ENCODE measurements at regions not wholly inside any gene's neighbourhood (a gene's known extent, or its start where the extent isn't known, plus 50 kb on each side); places are given as distances from the start of the nearest gene placed in this dataset.

DNA sequence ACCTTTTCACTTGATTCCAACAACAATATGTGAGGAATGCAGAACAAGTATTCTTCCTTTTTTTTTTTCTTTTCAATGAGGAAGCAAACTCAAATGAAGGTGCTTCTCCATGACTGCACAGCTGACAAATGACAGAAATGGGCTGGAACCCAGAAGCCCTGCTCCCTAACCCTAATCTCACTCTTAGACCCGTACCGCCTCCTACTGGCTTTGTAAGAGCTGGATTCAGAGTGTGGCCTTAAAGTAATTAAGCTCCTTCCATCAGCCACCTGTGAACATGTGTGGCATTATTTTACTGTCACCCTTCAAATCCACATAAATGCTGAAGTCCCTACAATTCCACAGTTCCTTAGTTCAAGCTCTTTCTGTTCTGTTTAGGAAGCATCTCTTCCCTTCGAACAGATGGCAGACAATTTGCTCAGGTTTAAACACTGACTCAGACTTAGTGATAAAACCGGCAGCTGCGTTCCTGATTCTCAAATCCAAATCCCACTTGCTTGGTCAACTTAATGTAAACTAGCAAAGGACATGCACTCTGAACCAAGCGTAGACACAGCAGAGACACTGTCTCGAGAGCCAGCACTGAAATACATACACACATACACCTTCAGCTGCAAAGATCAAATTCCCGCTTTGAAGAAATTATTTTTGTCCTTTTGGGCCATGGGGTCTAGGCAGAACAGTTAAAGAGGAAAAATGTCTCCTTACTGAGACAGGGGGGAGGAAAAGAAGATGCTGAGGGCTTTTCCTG, 316.7 kb upstream of the TLE4 start:
- no peak overlapping the region for H3K4me2 ChIP-seq (replicated peaks; ENCODE audit: extremely low read depth, low read length, poor library complexity, severe bottlenecking)
- peak in 1 of 3 donors; percentile 16 for DNase-seq
- no peak overlapping the region for H2AFZ ChIP-seq (ENCODE audit: insufficient read depth, low read depth, low read length, poor library complexity, severe bottlenecking)
- Mint-ChIP-seq H3K4me3 (no peak overlapping the region), H3K4me1 (peaks cover 16% of the 10 kb centered on the region), H3K9me3 (no peaks in the 10 kb centered on the region), H3K36me3 (no peaks in the 10 kb centered on the region), H3K27ac (no peak overlapping the region), H3K27me3 (ENCODE audit: low read depth in 3 of 3) (no peaks in the 10 kb centered on the region)
- peaks cover 35 to 37% of the 10 kb centered on the region in 2 donors for H3K4me1 ChIP-seq (ENCODE audit: control insufficient read depth in 1 of 2, insufficient read depth in 2 of 2, low read length in 2 of 2)
- no peak overlapping the region for H3K27ac ChIP-seq (ENCODE audit: low read depth in 1 of 2, low read length in 2 of 2)
- no peaks in the 10 kb centered on the region for H3K9me3 ChIP-seq (replicated peaks in 1 of 2; ENCODE audit: control insufficient read depth in 1 of 2, insufficient read depth in 1 of 2, low read length in 2 of 2)
- H3K9ac ChIP-seq (ENCODE audit: insufficient read depth, low read length, poor library complexity, severe bottlenecking) = no peak overlapping the region
- peaks cover 0 to 6% of the 10 kb centered on the region in 2 donors for H3K27me3 ChIP-seq (ENCODE audit: control insufficient read depth in 2 of 2, insufficient read depth in 2 of 2, low read length in 2 of 2)
- H3K4me3 ChIP-seq (replicated peaks in 1 of 3; ENCODE audit: low read depth in 2 of 3, low read length in 3 of 3) = no peak overlapping the region
- intact Hi-C loops (cut with micrococcal nuclease) = no loop called here
- H4K20me1 ChIP-seq (ENCODE audit: insufficient read depth, low read length) = no peaks in the 10 kb centered on the region
- 93% methylated on average over 4 of the region's 8 CpGs for WGBS (ENCODE audit: insufficient coverage)
- H3K36me3 ChIP-seq (replicated peaks in 1 of 2; ENCODE audit: control insufficient read depth in 1 of 2, insufficient read depth in 2 of 2, low read length in 2 of 2) = no peaks in the 10 kb centered on the region
- no peaks in the 10 kb centered on the region for H3K79me2 ChIP-seq (ENCODE audit: insufficient read depth, low read length)
- TF ChIP-seq, protein P1, sequence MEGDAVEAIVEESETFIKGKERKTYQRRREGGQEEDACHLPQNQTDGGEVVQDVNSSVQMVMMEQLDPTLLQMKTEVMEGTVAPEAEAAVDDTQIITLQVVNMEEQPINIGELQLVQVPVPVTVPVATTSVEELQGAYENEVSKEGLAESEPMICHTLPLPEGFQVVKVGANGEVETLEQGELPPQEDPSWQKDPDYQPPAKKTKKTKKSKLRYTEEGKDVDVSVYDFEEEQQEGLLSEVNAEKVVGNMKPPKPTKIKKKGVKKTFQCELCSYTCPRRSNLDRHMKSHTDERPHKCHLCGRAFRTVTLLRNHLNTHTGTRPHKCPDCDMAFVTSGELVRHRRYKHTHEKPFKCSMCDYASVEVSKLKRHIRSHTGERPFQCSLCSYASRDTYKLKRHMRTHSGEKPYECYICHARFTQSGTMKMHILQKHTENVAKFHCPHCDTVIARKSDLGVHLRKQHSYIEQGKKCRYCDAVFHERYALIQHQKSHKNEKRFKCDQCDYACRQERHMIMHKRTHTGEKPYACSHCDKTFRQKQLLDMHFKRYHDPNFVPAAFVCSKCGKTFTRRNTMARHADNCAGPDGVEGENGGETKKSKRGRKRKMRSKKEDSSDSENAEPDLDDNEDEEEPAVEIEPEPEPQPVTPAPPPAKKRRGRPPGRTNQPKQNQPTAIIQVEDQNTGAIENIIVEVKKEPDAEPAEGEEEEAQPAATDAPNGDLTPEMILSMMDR (IDR thresholded peaks at IDR 0.05) = no peak

DNA sequence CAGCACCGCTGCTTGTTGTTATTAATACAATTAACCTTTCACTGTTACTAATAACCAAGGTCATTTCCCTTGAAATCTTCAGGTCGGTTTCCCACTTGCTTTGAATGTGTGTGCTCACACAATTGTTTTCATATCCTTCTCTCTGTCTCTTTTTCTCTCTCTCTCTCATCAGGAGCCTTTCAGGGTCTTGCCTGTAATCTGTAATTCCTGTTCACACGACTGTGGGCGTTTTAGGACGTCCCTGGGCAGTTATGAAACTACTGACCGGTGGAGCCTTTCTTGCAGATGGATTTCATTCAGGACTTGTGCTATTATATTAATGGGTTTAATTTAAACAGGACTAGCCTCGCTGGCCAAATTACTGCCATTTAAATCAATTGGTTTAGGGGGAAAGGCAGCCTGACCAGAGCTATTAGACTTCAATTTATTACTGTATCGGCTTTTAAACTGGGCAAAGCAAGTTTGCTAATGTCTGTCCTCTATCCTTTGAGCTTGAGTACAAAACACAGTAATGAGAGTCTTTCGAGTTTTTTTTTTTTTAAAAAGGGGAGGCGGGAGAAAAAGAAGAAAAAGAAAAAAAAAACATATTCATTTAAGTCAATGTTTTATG, 316.0 kb upstream of the TLE4 start:
- H2AFZ ChIP-seq (ENCODE audit: insufficient read depth, low read depth, low read length, poor library complexity, severe bottlenecking) = no peak overlapping the region
- Mint-ChIP-seq H3K27me3 (ENCODE audit: low read depth in 3 of 3) (no peaks in the 10 kb centered on the region), H3K9me3 (no peaks in the 10 kb centered on the region), H3K27ac (no peak overlapping the region), H3K4me1 (peaks cover 23% of the 10 kb centered on the region), H3K4me3 (no peak overlapping the region), H3K36me3 (no peaks in the 10 kb centered on the region)
- no peak overlapping the region for H3K9ac ChIP-seq (ENCODE audit: insufficient read depth, low read length, poor library complexity, severe bottlenecking)
- no peaks in the 10 kb centered on the region for H3K9me3 ChIP-seq (replicated peaks in 1 of 2; ENCODE audit: control insufficient read depth in 1 of 2, insufficient read depth in 1 of 2, low read length in 2 of 2)
- no peaks in the 10 kb centered on the region for H4K20me1 ChIP-seq (ENCODE audit: insufficient read depth, low read length)
- DNase-seq = no peak
- intact Hi-C loops (cut with micrococcal nuclease) = no loop called here
- no peaks in the 10 kb centered on the region for H3K79me2 ChIP-seq (ENCODE audit: insufficient read depth, low read length)
- TF ChIP-seq, protein P1 (IDR thresholded peaks at IDR 0.05) = no peak
- peaks cover 42 to 43% of the 10 kb centered on the region in 2 donors for H3K4me1 ChIP-seq (ENCODE audit: control insufficient read depth in 1 of 2, insufficient read depth in 2 of 2, low read length in 2 of 2)
- no peak overlapping the region for H3K4me2 ChIP-seq (replicated peaks; ENCODE audit: extremely low read depth, low read length, poor library complexity, severe bottlenecking)
- no peak overlapping the region for H3K4me3 ChIP-seq (replicated peaks in 1 of 3; ENCODE audit: low read depth in 2 of 3, low read length in 3 of 3)
- H3K27me3 ChIP-seq (ENCODE audit: control insufficient read depth in 2 of 2, insufficient read depth in 2 of 2, low read length in 2 of 2) = peaks cover 0 to 6% of the 10 kb centered on the region in 2 donors
- WGBS (ENCODE audit: insufficient coverage) = 74% methylated on average over 5 of the region's 10 CpGs
- no peak overlapping the region for H3K27ac ChIP-seq (ENCODE audit: low read depth in 1 of 2, low read length in 2 of 2)
- H3K36me3 ChIP-seq (replicated peaks in 1 of 2; ENCODE audit: control insufficient read depth in 1 of 2, insufficient read depth in 2 of 2, low read length in 2 of 2) = no peaks in the 10 kb centered on the region

Data from CD14-positive monocyte (primary cell).